ENCODE measurements at regions not wholly inside any gene's neighbourhood (a gene's known extent, or its start where the extent isn't known, plus 50 kb on each side); places are given as distances from the start of the nearest gene placed in this dataset.

DNA sequence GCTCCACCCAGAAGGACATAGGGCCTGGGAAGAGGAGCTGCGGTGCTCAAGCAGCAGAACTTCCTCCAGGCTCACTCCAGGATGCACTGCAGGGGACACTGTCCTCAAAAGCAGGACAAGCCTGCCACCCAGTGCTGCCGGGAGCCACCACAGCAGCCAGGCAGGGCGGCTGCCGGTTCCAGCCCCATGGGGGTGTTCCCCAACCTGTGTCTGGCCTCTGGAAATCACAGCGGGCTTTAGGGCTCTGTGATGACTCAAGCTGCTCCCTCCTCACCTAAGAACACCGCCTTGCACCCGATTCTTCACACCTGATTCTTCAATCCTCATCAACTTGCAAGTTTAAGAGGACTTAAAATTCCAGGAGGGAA lies 71.9 kb upstream of the SLC6A11 start:
- intact Hi-C loops (cut with DNase I; ENCODE audit: low total_unique reads): no loop called here
- TF ChIP-seq POLR2A (IDR thresholded peaks at IDR 0.05): no peak
- TF ChIP-seq, protein P1, sequence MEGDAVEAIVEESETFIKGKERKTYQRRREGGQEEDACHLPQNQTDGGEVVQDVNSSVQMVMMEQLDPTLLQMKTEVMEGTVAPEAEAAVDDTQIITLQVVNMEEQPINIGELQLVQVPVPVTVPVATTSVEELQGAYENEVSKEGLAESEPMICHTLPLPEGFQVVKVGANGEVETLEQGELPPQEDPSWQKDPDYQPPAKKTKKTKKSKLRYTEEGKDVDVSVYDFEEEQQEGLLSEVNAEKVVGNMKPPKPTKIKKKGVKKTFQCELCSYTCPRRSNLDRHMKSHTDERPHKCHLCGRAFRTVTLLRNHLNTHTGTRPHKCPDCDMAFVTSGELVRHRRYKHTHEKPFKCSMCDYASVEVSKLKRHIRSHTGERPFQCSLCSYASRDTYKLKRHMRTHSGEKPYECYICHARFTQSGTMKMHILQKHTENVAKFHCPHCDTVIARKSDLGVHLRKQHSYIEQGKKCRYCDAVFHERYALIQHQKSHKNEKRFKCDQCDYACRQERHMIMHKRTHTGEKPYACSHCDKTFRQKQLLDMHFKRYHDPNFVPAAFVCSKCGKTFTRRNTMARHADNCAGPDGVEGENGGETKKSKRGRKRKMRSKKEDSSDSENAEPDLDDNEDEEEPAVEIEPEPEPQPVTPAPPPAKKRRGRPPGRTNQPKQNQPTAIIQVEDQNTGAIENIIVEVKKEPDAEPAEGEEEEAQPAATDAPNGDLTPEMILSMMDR (IDR thresholded peaks at IDR 0.05): no peak
- Histone ChIP-seq H3K27ac (no peak overlapping the region), H3K36me3 (ENCODE audit: low read depth, missing control alignments) (no peaks in the 10 kb centered on the region), H3K4me3 (no peak overlapping the region), H3K27me3 (no peaks in the 10 kb centered on the region), H3K4me1 (no peaks in the 10 kb centered on the region), H3K9me3 (no peaks in the 10 kb centered on the region)
- no peak for DNase-seq
- 35 to 53% methylated on average over 3 to 7 of the region's 7 CpGs for WGBS, 2 donors

DNA sequence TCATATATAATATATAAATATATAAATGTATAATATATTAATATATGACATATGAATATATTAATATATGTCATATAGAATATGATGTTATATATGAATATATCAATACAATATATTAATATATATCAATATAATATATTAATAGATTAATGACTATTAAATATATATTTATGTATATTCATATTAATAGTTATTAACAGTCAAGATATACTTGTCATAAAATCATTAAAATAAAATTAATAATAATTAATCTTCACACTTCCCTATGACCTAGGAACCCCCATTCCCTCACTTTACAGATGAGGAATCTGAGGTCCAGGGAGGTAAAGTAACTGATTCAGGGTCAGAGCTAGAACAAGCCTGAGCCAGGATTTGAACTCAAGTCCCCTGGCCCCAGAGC lies 70.6 kb upstream of the SLC6A11 start:
- DNase-seq: no peak
- Histone ChIP-seq H3K27ac (no peak overlapping the region), H3K27me3 (no peaks in the 10 kb centered on the region), H3K36me3 (ENCODE audit: low read depth, missing control alignments) (no peaks in the 10 kb centered on the region), H3K4me1 (no peaks in the 10 kb centered on the region), H3K4me3 (no peak overlapping the region), H3K9me3 (no peaks in the 10 kb centered on the region)
- TF ChIP-seq, protein P1 (IDR thresholded peaks at IDR 0.05): no peak
- TF ChIP-seq POLR2A (IDR thresholded peaks at IDR 0.05): no peak
- intact Hi-C loops (cut with DNase I; ENCODE audit: low total_unique reads): no loop called here

DNA sequence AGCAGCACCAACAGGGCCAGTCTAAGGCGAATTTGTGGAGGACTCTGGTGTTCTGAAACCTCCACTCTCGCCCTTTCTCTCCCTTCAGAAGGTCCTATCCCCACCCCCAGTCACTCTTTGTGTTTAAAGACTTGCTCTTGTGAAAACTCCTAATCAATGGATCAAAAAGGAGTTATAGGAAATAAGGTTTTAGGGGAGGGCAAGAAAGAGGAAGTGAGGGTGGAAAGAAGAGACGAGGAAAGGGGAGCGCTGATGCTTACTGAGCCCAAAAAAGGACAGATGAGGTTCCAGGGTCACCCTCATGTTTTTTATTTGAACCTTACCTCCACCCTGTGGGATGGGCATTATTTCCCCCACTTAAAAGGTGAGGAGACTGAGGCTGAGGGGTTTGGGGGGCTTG lies 70.0 kb upstream of the SLC6A11 start:
- DNase-seq: no peak
- WGBS, 2 donors: 64 to 67% methylated on average over 4 of the region's 4 CpGs
- Histone ChIP-seq H3K36me3 (ENCODE audit: low read depth, missing control alignments) (no peaks in the 10 kb centered on the region), H3K4me3 (no peak overlapping the region), H3K27ac (no peak overlapping the region), H3K27me3 (no peaks in the 10 kb centered on the region), H3K9me3 (no peaks in the 10 kb centered on the region), H3K4me1 (no peaks in the 10 kb centered on the region)
- intact Hi-C loops (cut with DNase I; ENCODE audit: low total_unique reads): no loop called here
- TF ChIP-seq POLR2A (IDR thresholded peaks at IDR 0.05): no peak
- TF ChIP-seq, protein P1 (IDR thresholded peaks at IDR 0.05): no peak

DNA sequence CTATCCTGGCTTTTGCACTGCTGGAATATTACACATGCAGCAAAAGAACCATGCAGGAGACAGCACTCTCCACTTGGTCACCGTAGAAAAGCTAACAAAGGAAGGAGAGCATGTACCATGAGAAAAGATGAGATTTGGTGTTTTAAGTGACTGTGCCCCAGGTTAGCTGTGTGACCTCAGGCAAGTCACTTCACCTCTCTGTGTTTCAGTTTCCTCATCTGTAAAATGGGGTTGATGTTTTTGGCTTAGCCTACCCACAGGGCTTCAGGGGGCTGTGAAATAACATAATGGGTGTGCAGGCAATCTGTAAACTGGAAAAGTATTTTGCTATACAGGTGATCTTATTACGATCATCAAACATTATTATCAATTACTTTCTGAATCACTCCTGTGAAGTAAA lies 69.3 kb upstream of the SLC6A11 start:
- DNase-seq: no peak
- no peaks in the 10 kb centered on the region for H3K27me3 ChIP-seq
- 86 to 91% methylated on average over 2 of the region's 2 CpGs for WGBS, 2 donors
- no peak overlapping the region for H3K27ac ChIP-seq
- H3K4me3 ChIP-seq: no peak overlapping the region
- no peaks in the 10 kb centered on the region for H3K9me3 ChIP-seq
- no peaks in the 10 kb centered on the region for H3K36me3 ChIP-seq (ENCODE audit: low read depth, missing control alignments)
- TF ChIP-seq, protein P1 (IDR thresholded peaks at IDR 0.05): no peak
- TF ChIP-seq POLR2A (IDR thresholded peaks at IDR 0.05): no peak
- no peaks in the 10 kb centered on the region for H3K4me1 ChIP-seq
- intact Hi-C loops (cut with DNase I; ENCODE audit: low total_unique reads): no loop called here

DNA sequence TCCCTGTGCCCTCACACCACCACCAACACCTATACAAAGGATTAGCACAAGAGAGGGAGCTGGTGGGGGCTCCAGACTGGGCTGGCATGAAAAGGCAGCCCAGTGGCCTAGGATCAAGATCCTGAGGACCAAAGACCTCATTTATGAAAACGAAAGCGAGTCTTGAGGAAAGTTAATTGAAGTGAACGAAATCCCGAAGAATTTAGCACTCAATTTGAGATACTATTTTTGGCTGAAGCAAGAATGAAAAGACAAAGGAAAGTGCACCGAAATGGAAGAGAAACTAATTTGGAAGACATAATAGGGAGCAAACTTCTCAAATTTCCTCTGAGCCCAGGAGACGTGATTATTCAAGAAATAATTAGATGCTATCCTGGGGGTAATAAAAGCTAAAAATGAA lies 68.7 kb upstream of the SLC6A11 start:
- Histone ChIP-seq H3K9me3 (no peaks in the 10 kb centered on the region), H3K36me3 (ENCODE audit: low read depth, missing control alignments) (no peaks in the 10 kb centered on the region), H3K4me3 (no peak overlapping the region), H3K27me3 (no peaks in the 10 kb centered on the region), H3K27ac (no peak overlapping the region), H3K4me1 (no peaks in the 10 kb centered on the region)
- no peak for TF ChIP-seq POLR2A (IDR thresholded peaks at IDR 0.05)
- TF ChIP-seq, protein P1 (IDR thresholded peaks at IDR 0.05): no peak
- DNase-seq: no peak
- intact Hi-C loops (cut with DNase I; ENCODE audit: low total_unique reads): no loop called here
- 67 to 68% methylated on average over 6 of the region's 6 CpGs for WGBS, 2 donors

Measured in testis (tissue), 2 donors.